Testis (tissue), 2 donors: ENCODE measurements at regions not wholly inside any gene's neighbourhood (a gene's known extent, or its start where the extent isn't known, plus 50 kb on each side); places are given as distances from the start of the nearest gene placed in this dataset.

Experiments
- DNase-seq: peaks from one replicate; pipeline ENCODE4 v3.0.0-alpha.2; 2019
- H3K27ac ChIP-seq, 2 donors: fragments of 200-600 bp; sonication (generic); one replicate each; pipeline ENCODE4 v1.5.1; 2019
- H3K27me3 ChIP-seq: fragments of 200-600 bp; sonication (generic); one replicate; pipeline ENCODE4 v1.5.1; 2019
- H3K36me3 ChIP-seq: fragments of 200-600 bp; sonication (generic); one replicate; pipeline ENCODE4 v1.5.1; 2017; ENCODE audit warnings: low read depth; ENCODE audit errors: missing control alignments
- H3K4me1 ChIP-seq: fragments of 200-600 bp; sonication (generic); one replicate; pipeline ENCODE4 v1.5.1; 2019
- H3K4me3 ChIP-seq, 2 donors: fragments of 200-600 bp; sonication (generic); one replicate each; pipeline ENCODE4 v1.5.1; 2017 to 2019
- H3K9me3 ChIP-seq: fragments of 200-600 bp; sonication (generic); one replicate; pipeline ENCODE4 v1.5.1; 2017
- POLR2A ChIP-seq: fragments of 450-650 bp; IDR thresholded peaks from one replicate; pipeline ENCODE4 v1.6.1; 2017; ENCODE audit warnings: antibody characterized with exemption, mild to moderate bottlenecking, moderate library complexity
- WGBS, 2 donors: methylation state at CpG; one replicate each; pipeline ENCODE4 v1.1.5; 2018; 5-methylcytosine and 5-hydroxymethylcytosine counted together
- intact Hi-C: fragments of 100-400 bp; cut with DNase I; formaldehyde crosslinking; loops from one replicate; pipeline ENCODE4 v1.15.1; 2023; ENCODE audit warnings: low total_unique reads
- TF ChIP-seq, protein P1 (sequence below), 3 experiments: fragments of 450-650 bp in 2 of 3; fragments of 200-600 bp in 1 of 3; sonication (generic) in 1 of 3; IDR thresholded peaks; one replicate each; pipeline ENCODE4 v1.5.1; 2016 to 2019; ENCODE audit warnings: antibody characterized with exemption in 3 of 3, mild to moderate bottlenecking in 2 of 3, moderate library complexity in 1 of 3

DNA sequence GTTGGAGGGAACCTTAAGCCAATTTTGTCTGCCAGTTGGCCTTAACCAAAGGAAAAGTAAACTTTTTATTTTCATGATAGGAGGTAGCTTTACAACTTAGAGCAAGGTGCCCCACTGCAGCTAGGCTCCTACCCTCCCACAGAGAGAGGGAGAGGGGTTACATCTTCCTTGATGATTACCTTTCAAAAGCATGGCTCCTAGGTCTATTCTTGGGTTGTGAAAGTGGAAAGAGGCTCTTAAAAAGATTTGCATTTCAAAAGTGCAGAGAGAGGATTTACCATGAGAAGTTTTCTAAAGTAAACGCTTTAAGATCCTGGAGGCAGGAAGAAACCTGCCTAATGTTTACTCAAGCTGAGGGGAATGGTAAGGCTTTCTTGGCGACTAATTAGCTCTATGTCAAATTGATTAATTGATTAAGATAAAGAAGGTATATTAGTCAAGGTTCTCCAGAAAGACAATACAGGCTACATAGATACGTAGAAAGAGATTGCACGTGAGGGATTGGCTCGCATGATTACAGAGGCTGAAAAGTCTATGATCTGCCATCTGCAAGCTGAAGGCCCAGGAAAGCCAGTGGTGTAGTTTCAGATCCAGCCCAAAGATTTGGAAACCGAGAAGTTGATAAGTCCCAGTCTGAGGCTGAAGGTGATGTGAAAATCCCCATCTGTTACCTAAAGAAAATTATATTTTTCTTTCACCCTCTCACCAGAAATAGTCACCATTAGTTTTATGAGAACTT lies 333.8 kb upstream of the CTNND2 start:
- Histone ChIP-seq H3K4me1 (no peaks in the 10 kb centered on the region), H3K9me3 (no peaks in the 10 kb centered on the region), H3K36me3 (no peaks in the 10 kb centered on the region), H3K27ac (no peak overlapping the region), H3K27me3 (no peaks in the 10 kb centered on the region), H3K4me3 (no peak overlapping the region)
- TF ChIP-seq, protein P1, sequence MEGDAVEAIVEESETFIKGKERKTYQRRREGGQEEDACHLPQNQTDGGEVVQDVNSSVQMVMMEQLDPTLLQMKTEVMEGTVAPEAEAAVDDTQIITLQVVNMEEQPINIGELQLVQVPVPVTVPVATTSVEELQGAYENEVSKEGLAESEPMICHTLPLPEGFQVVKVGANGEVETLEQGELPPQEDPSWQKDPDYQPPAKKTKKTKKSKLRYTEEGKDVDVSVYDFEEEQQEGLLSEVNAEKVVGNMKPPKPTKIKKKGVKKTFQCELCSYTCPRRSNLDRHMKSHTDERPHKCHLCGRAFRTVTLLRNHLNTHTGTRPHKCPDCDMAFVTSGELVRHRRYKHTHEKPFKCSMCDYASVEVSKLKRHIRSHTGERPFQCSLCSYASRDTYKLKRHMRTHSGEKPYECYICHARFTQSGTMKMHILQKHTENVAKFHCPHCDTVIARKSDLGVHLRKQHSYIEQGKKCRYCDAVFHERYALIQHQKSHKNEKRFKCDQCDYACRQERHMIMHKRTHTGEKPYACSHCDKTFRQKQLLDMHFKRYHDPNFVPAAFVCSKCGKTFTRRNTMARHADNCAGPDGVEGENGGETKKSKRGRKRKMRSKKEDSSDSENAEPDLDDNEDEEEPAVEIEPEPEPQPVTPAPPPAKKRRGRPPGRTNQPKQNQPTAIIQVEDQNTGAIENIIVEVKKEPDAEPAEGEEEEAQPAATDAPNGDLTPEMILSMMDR (IDR thresholded peaks at IDR 0.05): no peak
- TF ChIP-seq POLR2A: no peak
- WGBS, 2 donors: 39 to 53% methylated on average over 6 of the region's 6 CpGs
- intact Hi-C loops: no loop called here
- no peak for DNase-seq

DNA sequence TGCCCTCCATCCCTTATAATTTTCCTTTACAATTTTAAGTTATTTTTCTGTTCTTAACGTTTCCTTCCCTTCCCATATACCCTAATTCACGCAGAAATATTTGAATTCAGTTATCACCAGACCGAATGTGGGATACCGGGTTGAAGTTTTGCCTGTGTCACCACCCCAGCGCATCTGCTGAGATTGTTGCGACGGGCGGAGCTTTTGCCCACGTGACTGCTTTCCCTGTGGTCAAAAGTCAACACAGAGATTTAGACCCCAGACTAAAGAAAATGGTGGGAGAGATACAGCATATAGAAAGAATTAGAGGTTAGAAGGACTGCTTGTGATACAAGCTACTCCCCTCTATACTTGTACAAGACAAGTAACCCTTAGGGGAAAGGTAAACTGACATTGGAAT lies 326.4 kb upstream of the CTNND2 start:
- H3K4me1 ChIP-seq: no peaks in the 10 kb centered on the region
- H3K36me3 ChIP-seq: no peaks in the 10 kb centered on the region
- no peak overlapping the region for H3K4me3 ChIP-seq
- intact Hi-C loops: no loop called here
- DNase-seq: no peak
- no peak overlapping the region for H3K27ac ChIP-seq
- no peaks in the 10 kb centered on the region for H3K27me3 ChIP-seq
- TF ChIP-seq, protein P1 (IDR thresholded peaks at IDR 0.05): no peak
- no peak for TF ChIP-seq POLR2A
- H3K9me3 ChIP-seq: no peaks in the 10 kb centered on the region
- 72 to 75% methylated on average over 9 of the region's 9 CpGs for WGBS, 2 donors

DNA sequence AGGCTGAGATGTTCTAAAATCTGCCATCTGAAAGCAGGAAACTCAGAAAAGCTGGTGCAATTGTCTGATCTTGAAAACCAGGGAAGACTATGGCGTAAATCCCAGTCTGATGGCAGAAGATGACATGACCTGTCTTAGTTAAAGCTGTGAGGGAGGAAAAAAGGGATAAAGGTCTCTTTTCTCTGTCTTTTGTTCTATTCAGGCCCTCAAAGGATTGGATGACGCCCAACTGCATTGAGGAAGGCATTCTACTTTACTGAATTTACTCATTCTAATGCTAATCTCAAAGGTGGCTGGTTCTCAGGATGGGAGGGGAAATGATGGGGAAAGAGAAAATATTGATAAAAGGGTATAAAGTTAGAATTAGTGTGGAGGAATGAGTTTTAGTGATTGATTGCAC lies 312.8 kb upstream of the CTNND2 start:
- DNase-seq: no peak
- Histone ChIP-seq H3K4me1 (no peaks in the 10 kb centered on the region), H3K9me3 (no peaks in the 10 kb centered on the region), H3K4me3 (no peak overlapping the region), H3K36me3 (no peaks in the 10 kb centered on the region), H3K27ac (no peak overlapping the region), H3K27me3 (no peaks in the 10 kb centered on the region)
- 69 to 70% methylated on average over 2 of the region's 2 CpGs for WGBS, 2 donors
- TF ChIP-seq POLR2A: no peak
- TF ChIP-seq, protein P1 (IDR thresholded peaks at IDR 0.05): no peak
- intact Hi-C loops: no loop called here

DNA sequence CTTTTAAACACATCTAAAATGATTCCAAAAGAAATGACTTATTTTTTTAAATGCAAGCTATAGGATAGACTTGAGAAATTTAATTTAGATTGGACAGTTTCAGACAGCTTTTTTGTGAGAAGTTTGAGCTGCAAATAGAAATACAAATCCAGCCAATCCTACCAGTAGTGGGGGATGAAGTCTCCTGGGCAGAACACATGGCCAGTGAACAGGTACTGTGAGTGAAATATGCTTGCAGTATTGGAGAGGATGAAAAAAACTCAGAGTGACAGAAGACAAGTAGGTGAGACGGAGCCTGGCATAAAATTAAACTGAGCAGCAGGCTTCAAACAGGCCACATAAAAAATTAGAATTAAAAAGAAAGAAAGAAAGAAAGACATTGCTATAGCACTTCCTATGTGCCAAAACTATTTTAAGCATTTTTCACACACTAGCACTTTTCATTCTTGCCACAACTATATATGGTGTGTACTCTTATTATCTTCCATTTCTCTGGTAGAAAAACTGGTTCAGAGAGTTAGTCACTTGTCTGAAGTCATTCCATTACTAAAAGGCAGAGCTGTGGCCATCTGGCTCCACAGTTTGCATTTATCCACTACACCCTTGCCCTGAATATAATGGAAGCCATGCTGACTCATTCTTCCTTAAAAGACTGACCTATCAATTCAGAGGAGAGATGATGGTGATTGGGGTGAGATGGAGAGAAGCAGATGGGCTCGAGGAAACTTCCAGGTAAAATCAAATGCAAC lies 310.2 kb upstream of the CTNND2 start:
- H3K4me1 ChIP-seq: no peaks in the 10 kb centered on the region
- H3K4me3 ChIP-seq: no peak overlapping the region
- WGBS, 2 donors: 70 to 73% methylated on average over 2 of the region's 2 CpGs
- intact Hi-C loops: no loop called here
- no peak overlapping the region for H3K27ac ChIP-seq
- TF ChIP-seq, protein P1 (IDR thresholded peaks at IDR 0.05): no peak
- no peak for TF ChIP-seq POLR2A
- H3K27me3 ChIP-seq: no peaks in the 10 kb centered on the region
- no peaks in the 10 kb centered on the region for H3K36me3 ChIP-seq
- H3K9me3 ChIP-seq: no peaks in the 10 kb centered on the region
- no peak for DNase-seq
